ENCODE measurements at regions not wholly inside any gene's neighbourhood (a gene's known extent, or its start where the extent isn't known, plus 50 kb on each side); places are given as distances from the start of the nearest gene placed in this dataset.

DNA sequence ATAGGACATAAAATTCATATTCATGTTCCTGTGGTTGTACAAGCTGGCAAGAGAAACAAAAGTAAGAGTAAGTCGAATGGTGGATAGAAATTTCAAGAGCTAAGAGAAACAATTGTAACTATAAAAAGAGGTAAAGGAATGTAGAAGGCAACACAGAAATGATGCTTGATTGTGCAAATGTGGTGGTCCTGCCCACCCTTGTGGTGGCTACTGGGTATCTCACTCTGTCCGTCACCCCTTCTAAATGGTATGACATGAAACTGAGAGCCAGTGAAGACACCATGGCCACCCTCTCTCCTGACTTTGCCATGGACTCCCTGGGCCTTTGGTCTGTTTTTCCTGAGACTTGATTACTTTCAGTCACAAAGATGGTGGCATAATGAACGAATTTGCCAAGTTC is 925.9 kb upstream of the SLITRK6 start:
- H3K4me3 Mint-ChIP-seq: no peak overlapping the region
- H3K4me1 Mint-ChIP-seq (ENCODE audit: low read depth): no peaks in the 10 kb centered on the region

DNA sequence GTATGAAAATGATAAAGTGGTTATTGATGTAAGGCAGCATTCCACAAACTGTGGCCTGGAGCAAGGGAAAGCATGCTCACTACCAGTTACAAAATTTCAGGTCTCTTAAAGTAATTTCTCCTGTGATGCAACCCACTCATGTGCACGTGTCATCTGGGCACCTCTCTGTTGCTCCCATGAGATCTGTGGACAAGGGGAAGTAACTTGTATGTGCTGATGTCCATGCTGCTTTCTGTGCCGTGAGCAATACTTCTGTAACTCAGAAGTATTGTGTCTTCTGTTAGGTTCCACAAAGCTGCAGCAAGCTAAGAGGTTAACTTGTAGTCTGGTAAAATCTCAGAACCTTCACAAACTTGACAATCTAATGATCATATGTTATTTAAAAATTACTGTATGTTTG is 930.0 kb upstream of the SLITRK6 start:
- no peaks in the 10 kb centered on the region; the same call in 1 of the 2 replicates for H3K36me3 Mint-ChIP-seq (ENCODE audit: low read depth)
- no peak overlapping the region for H3K4me3 Mint-ChIP-seq
- DNase-seq: no peak
- H3K9me3 Mint-ChIP-seq: peaks cover 42% of the 10 kb centered on the region
- no peaks in the 10 kb centered on the region for H3K27me3 Mint-ChIP-seq (ENCODE audit: insufficient read depth)
- H3K4me1 Mint-ChIP-seq (ENCODE audit: low read depth): no peaks in the 10 kb centered on the region
- H3K27ac Mint-ChIP-seq: no peak overlapping the region
- TF ChIP-seq, protein P1, sequence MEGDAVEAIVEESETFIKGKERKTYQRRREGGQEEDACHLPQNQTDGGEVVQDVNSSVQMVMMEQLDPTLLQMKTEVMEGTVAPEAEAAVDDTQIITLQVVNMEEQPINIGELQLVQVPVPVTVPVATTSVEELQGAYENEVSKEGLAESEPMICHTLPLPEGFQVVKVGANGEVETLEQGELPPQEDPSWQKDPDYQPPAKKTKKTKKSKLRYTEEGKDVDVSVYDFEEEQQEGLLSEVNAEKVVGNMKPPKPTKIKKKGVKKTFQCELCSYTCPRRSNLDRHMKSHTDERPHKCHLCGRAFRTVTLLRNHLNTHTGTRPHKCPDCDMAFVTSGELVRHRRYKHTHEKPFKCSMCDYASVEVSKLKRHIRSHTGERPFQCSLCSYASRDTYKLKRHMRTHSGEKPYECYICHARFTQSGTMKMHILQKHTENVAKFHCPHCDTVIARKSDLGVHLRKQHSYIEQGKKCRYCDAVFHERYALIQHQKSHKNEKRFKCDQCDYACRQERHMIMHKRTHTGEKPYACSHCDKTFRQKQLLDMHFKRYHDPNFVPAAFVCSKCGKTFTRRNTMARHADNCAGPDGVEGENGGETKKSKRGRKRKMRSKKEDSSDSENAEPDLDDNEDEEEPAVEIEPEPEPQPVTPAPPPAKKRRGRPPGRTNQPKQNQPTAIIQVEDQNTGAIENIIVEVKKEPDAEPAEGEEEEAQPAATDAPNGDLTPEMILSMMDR (IDR thresholded peaks at IDR 0.05): no peak

More for the DNA sequence above, 925.9 kb upstream of the SLITRK6 start:
- no peaks in the 10 kb centered on the region; the same call in 1 of the 2 replicates for H3K36me3 Mint-ChIP-seq (ENCODE audit: low read depth)
- peaks cover 38% of the 10 kb centered on the region for H3K9me3 Mint-ChIP-seq
- DNase-seq: no peak
- no peaks in the 10 kb centered on the region for H3K27me3 Mint-ChIP-seq (ENCODE audit: insufficient read depth)
- TF ChIP-seq, protein P1 (IDR thresholded peaks at IDR 0.05): no peak
- no peak overlapping the region for H3K27ac Mint-ChIP-seq

DNA sequence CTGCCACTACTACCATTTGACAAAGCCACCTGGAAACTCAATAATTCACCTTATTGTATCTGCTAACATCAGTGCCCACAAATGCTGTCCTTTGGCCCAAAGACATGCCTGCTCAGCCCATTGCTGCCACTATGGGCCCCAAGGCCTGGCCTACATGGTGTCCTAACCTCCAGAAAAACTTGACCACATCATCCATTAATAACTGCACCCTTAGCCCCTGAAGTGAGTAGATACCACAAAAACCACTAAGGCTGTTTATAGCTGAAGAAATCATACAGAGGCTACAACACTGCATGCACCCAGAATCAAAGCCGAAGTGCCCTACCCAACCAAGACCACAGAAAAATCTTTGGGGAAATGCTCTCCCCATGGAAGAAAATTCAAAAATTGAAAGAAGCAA is 932.8 kb upstream of the SLITRK6 start:
- no peak for DNase-seq
- Mint-ChIP-seq H3K27ac (no peak overlapping the region), H3K27me3 (ENCODE audit: insufficient read depth) (no peaks in the 10 kb centered on the region), H3K36me3 (ENCODE audit: low read depth) (no peaks in the 10 kb centered on the region; the same call in 1 of the 2 replicates), H3K9me3 (peaks cover 54% of the 10 kb centered on the region), H3K4me1 (ENCODE audit: low read depth) (no peaks in the 10 kb centered on the region), H3K4me3 (no peak overlapping the region)
- TF ChIP-seq, protein P1 (IDR thresholded peaks at IDR 0.05): no peak

DNA sequence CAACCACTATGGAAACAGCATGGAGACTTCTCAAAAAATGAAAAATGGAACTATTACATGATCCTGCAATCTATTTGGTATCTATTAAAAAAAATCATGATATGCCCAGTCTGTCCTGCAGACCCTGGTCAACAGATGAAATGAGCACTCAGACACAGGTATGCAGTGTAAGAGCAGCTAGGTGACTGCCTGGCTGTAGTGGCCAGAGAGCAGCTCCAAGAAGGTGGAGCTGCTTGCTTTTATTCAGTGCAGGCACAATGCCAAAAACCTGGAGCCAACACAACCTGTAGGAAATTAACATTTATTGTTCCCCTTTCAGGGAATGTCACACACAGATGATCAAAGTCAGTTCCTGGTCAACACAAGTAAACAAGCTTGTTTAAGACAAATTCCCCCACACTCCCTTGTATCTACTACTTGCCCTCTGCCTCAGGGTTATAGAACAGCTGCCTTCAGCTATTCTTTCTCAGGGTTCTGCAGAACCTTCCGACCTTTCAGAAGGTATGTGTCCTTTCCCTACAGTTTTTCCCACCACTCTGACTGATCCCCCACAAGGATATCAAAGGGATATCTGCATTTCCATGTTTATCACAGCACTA is 933.7 kb upstream of the SLITRK5 start:
- peaks cover 31% of the 10 kb centered on the region for H3K9me3 Mint-ChIP-seq
- H3K27ac Mint-ChIP-seq: no peak overlapping the region
- no peak overlapping the region for H3K4me3 Mint-ChIP-seq
- no peaks in the 10 kb centered on the region for H3K36me3 Mint-ChIP-seq (ENCODE audit: low read depth)
- no peaks in the 10 kb centered on the region for H3K27me3 Mint-ChIP-seq (ENCODE audit: insufficient read depth)
- H3K4me1 Mint-ChIP-seq (ENCODE audit: low read depth): no peaks in the 10 kb centered on the region
- DNase-seq: no peak
- TF ChIP-seq, protein P1 (IDR thresholded peaks at IDR 0.05): no peak

DNA sequence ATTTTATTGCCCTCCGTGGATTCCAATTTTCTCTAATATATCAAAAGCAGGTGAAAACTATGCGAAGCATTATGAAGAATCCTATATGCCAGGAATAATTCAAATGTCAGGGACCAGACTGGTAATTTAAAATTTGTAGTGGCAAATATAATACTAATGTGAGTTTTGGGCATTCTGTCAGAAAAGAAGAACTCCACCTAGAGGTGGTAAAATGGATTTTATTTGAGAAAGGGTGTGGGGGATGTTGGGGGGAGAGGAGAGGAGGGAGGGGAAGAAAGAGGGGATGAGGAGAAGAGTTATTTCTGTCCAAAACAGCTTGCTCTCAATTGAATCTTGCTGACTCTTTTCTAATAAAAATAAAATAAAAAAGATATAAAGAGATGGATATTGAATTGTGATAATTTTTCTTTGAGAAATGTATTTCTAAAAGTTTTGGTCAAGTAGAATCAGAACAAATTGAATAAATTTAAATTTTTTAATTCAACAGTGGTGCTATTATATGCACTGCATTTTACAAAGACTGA is 929.3 kb upstream of the SLITRK5 start:
- DNase-seq: no peak
- Mint-ChIP-seq H3K4me3 (no peak overlapping the region), H3K27ac (no peak overlapping the region), H3K4me1 (ENCODE audit: low read depth) (no peaks in the 10 kb centered on the region), H3K27me3 (ENCODE audit: insufficient read depth) (no peaks in the 10 kb centered on the region), H3K36me3 (ENCODE audit: low read depth) (no peaks in the 10 kb centered on the region), H3K9me3 (peaks cover 14% of the 10 kb centered on the region; the same call in 1 of the 2 replicates)
- TF ChIP-seq, protein P1 (IDR thresholded peaks at IDR 0.05): no peak
